ENCODE measurements at regions not wholly inside any gene's neighbourhood (a gene's known extent, or its start where the extent isn't known, plus 50 kb on each side); places are given as distances from the start of the nearest gene placed in this dataset.
"Not testable (repeated sequence)": the region's sequence is repeated elsewhere in the genome, so short reads cannot be mapped to it uniquely, and the experiment has no call there.

DNA sequence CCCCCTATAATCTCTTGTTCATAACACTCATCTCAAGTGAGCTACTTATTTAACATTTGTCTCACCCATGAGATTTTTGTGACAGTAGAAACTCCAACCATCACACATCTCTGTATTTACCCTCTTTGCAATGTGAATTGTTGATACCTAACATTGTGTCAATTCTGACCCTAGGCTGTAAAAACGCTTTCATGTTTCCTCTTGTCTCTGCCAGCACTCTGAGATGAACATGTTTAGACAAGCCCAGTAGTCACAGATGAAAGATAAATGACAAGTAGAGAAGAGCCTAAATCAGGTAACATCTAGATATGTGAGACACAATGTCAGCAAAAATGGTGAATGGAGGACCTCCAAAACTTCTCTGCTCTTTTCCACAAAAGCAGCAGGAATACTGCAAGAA, 1254.5 kb upstream of the GOT2 start:
- Histone ChIP-seq H3K9ac (ENCODE audit: low read depth in 1 of 2, low read length in 2 of 2) (no peak overlapping the region), H3K4me1 (ENCODE audit: control insufficient read depth in 2 of 2, insufficient read depth in 2 of 2, low read length in 2 of 2) (no peaks in the 10 kb centered on the region), H3K27me3 (ENCODE audit: control insufficient read depth in 2 of 2, insufficient read depth in 2 of 2, low read length in 2 of 2) (no peaks in the 10 kb centered on the region), H3K27ac (ENCODE audit: low read depth in 2 of 2, low read length in 2 of 2) (no peak overlapping the region), H3K4me3 (ENCODE audit: low read length in 2 of 2) (no peak overlapping the region), H3K9me3 (ENCODE audit: control insufficient read depth in 2 of 2, low read length in 2 of 2) (peaks cover 2 to 5% of the 10 kb centered on the region in 2 donors), H3K36me3 (ENCODE audit: control insufficient read depth in 2 of 2, insufficient read depth in 2 of 2, low read length in 2 of 2) (no peaks in the 10 kb centered on the region)

DNA sequence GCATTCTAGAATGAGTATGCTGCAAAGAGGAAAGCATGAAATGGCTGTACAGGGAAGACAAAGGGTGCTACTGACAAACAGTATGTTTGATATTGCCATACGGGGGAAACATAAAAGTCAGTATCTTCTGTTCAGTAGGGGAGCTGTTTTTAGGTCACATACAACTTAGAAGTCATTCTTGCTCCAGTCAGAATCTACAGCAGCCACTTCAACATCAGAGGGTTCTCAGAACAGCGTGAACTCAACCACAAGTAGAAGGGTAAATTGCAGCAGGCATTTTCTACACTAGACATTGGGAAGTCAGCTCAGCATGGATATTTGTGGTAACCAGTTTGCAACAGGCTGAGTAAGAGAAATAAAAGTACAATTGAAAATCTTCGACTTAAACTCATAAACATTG, 1241.8 kb upstream of the GOT2 start:
- no peaks in the 10 kb centered on the region for H3K4me1 ChIP-seq (ENCODE audit: control insufficient read depth in 2 of 2, insufficient read depth in 2 of 2, low read length in 2 of 2)
- H3K4me3 ChIP-seq (ENCODE audit: low read length in 2 of 2) = no peak overlapping the region
- no peak overlapping the region for H3K27ac ChIP-seq (ENCODE audit: low read depth in 2 of 2, low read length in 2 of 2)
- H3K9ac ChIP-seq (ENCODE audit: low read depth in 1 of 2, low read length in 2 of 2) = no peak overlapping the region
- peaks cover 0 to 2% of the 10 kb centered on the region in 2 donors for H3K9me3 ChIP-seq (ENCODE audit: control insufficient read depth in 2 of 2, low read length in 2 of 2)
- no peaks in the 10 kb centered on the region for H3K27me3 ChIP-seq (ENCODE audit: control insufficient read depth in 2 of 2, insufficient read depth in 2 of 2, low read length in 2 of 2)
- H3K36me3 ChIP-seq (ENCODE audit: control insufficient read depth in 2 of 2, insufficient read depth in 2 of 2, low read length in 2 of 2) = no peaks in the 10 kb centered on the region

GRCh38 chr16:59973966-59974365, 1239.8 kb upstream of the GOT2 start:
- H3K9me3 ChIP-seq (ENCODE audit: control insufficient read depth in 2 of 2, low read length in 2 of 2) = peaks cover 0 to 2% of the 10 kb centered on the region in 2 donors

GRCh38 chr16:59971264-59971663, 1237.1 kb upstream of the GOT2 start:
- no peaks in the 10 kb centered on the region for H3K4me1 ChIP-seq (ENCODE audit: control insufficient read depth in 2 of 2, insufficient read depth in 2 of 2, low read length in 2 of 2)
- no peaks in the 10 kb centered on the region for H3K36me3 ChIP-seq (ENCODE audit: control insufficient read depth in 2 of 2, insufficient read depth in 2 of 2, low read length in 2 of 2)
- no peaks in the 10 kb centered on the region for H3K27me3 ChIP-seq (ENCODE audit: control insufficient read depth in 2 of 2, insufficient read depth in 2 of 2, low read length in 2 of 2)
- peaks cover 0 to 2% of the 10 kb centered on the region in 2 donors for H3K9me3 ChIP-seq (ENCODE audit: control insufficient read depth in 2 of 2, low read length in 2 of 2)
- no peak overlapping the region for H3K4me3 ChIP-seq (ENCODE audit: low read length in 2 of 2)
- no peak overlapping the region for H3K9ac ChIP-seq (ENCODE audit: low read depth in 1 of 2, low read length in 2 of 2)
- H3K27ac ChIP-seq (ENCODE audit: low read depth in 2 of 2, low read length in 2 of 2) = no peak overlapping the region

More at GRCh38 chr16:59973966-59974365, 1239.8 kb upstream of the GOT2 start:
- no peak overlapping the region for H3K9ac ChIP-seq (ENCODE audit: low read depth in 1 of 2, low read length in 2 of 2)
- no peak overlapping the region for H3K4me3 ChIP-seq (ENCODE audit: low read length in 2 of 2)
- H3K27ac ChIP-seq (ENCODE audit: low read depth in 2 of 2, low read length in 2 of 2) = no peak overlapping the region
- H3K27me3 ChIP-seq (ENCODE audit: control insufficient read depth in 2 of 2, insufficient read depth in 2 of 2, low read length in 2 of 2) = no peaks in the 10 kb centered on the region
- H3K4me1 ChIP-seq (ENCODE audit: control insufficient read depth in 2 of 2, insufficient read depth in 2 of 2, low read length in 2 of 2) = no peaks in the 10 kb centered on the region
- H3K36me3 ChIP-seq (ENCODE audit: control insufficient read depth in 2 of 2, insufficient read depth in 2 of 2, low read length in 2 of 2) = no peaks in the 10 kb centered on the region

DNA sequence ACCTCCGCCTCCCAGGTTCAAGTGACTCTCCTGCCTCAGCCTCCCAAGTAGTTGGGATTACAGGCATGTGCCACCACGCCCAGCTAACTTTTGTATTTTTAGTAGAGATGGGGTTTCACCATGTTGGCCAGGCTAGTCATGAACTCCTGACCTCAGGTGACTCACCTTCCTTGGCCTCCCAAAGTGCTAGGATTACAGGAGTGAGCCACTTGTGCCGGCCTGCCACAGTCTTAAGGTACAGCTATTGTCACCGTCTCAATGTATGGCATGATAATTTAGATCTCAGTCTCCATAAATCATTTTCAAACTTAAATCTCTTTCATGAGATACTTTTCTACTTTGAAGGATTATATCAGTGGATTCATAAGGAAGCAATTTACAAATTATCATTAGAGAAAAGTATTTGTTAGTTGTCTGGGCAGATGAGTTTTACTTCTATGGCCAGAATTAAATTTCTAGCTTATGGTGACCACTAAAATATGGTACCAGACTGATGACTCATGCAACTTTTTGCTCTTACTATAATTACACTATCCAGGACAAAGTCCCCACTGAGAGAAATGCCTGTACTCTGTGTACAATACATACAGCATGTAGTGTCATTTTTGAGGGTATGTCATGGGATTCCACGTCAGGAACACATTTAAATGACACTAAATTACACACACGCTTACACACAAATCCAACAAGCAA, 1230.3 kb upstream of the GOT2 start:
- no peaks in the 10 kb centered on the region for H3K4me1 ChIP-seq (ENCODE audit: control insufficient read depth in 2 of 2, insufficient read depth in 2 of 2, low read length in 2 of 2)
- no peaks in the 10 kb centered on the region for H3K27me3 ChIP-seq (ENCODE audit: control insufficient read depth in 2 of 2, insufficient read depth in 2 of 2, low read length in 2 of 2)
- no peak overlapping the region for H3K27ac ChIP-seq (ENCODE audit: low read depth in 2 of 2, low read length in 2 of 2)

DNA sequence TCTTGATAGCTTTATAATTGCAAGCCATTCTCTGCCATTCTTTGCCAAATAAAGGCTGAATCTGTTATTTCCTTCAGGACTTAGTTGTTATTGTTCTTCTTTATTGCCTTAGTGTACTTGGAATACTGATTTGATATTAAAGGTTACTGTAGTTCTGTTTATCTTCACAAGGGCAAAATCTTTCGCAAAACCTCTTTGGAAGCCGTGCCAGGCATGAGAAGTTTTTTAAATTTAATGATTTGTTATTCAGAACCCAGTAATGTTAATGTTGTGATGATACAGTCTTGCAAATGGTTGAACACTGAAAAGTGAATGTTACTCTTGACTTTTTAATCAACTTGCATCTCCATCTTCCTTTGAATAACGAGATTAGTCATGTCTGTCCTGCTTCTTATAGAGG, 1225.2 kb upstream of the GOT2 start:
- H3K4me3 ChIP-seq (ENCODE audit: low read length in 2 of 2) = no peak overlapping the region
- no peak overlapping the region for H3K9ac ChIP-seq (ENCODE audit: low read depth in 1 of 2, low read length in 2 of 2)
- H3K27ac ChIP-seq (ENCODE audit: low read depth in 2 of 2, low read length in 2 of 2) = no peak overlapping the region
- no peaks in the 10 kb centered on the region for H3K27me3 ChIP-seq (ENCODE audit: control insufficient read depth in 2 of 2, insufficient read depth in 2 of 2, low read length in 2 of 2)
- no peaks in the 10 kb centered on the region for H3K9me3 ChIP-seq (ENCODE audit: control insufficient read depth in 2 of 2, low read length in 2 of 2)
- H3K36me3 ChIP-seq (ENCODE audit: control insufficient read depth in 2 of 2, insufficient read depth in 2 of 2, low read length in 2 of 2) = no peaks in the 10 kb centered on the region
- no peaks in the 10 kb centered on the region for H3K4me1 ChIP-seq (ENCODE audit: control insufficient read depth in 2 of 2, insufficient read depth in 2 of 2, low read length in 2 of 2)

More for the DNA sequence above, 1230.3 kb upstream of the GOT2 start:
- Histone ChIP-seq H3K9ac (ENCODE audit: low read depth in 1 of 2, low read length in 2 of 2) (no peak overlapping the region), H3K9me3 (ENCODE audit: control insufficient read depth in 2 of 2, low read length in 2 of 2) (no peaks in the 10 kb centered on the region), H3K36me3 (ENCODE audit: control insufficient read depth in 2 of 2, insufficient read depth in 2 of 2, low read length in 2 of 2) (no peaks in the 10 kb centered on the region), H3K4me3 (ENCODE audit: low read length in 2 of 2) (no peak overlapping the region)

DNA sequence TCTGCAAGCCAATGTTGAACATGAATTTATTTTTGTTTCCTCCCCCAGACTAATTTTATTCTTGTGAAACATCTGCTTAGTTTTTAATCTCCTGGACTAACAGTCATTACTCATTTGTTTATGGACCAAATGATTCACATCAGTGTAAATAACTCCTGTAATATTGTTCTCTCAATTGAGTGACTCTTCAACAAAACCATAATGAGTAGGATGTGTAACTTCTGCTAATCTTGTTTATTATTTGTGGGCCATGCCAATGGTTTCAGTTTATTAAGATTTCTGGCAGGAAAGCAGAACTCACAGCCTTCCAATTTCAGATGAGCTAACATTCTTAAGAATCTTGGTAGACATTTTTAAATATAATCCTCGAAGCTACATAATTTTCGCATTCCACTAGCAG, 1216.3 kb upstream of the GOT2 start:
- Histone ChIP-seq H3K27me3 (ENCODE audit: control insufficient read depth in 2 of 2, insufficient read depth in 2 of 2, low read length in 2 of 2) (no peaks in the 10 kb centered on the region), H3K36me3 (ENCODE audit: control insufficient read depth in 2 of 2, insufficient read depth in 2 of 2, low read length in 2 of 2) (no peaks in the 10 kb centered on the region), H3K4me3 (ENCODE audit: low read length in 2 of 2) (no peak overlapping the region), H3K9ac (ENCODE audit: low read depth in 1 of 2, low read length in 2 of 2) (no peak overlapping the region), H3K4me1 (ENCODE audit: control insufficient read depth in 2 of 2, insufficient read depth in 2 of 2, low read length in 2 of 2) (no peaks in the 10 kb centered on the region), H3K27ac (ENCODE audit: low read depth in 2 of 2, low read length in 2 of 2) (no peak overlapping the region), H3K9me3 (ENCODE audit: control insufficient read depth in 2 of 2, low read length in 2 of 2) (no peaks in the 10 kb centered on the region)

DNA sequence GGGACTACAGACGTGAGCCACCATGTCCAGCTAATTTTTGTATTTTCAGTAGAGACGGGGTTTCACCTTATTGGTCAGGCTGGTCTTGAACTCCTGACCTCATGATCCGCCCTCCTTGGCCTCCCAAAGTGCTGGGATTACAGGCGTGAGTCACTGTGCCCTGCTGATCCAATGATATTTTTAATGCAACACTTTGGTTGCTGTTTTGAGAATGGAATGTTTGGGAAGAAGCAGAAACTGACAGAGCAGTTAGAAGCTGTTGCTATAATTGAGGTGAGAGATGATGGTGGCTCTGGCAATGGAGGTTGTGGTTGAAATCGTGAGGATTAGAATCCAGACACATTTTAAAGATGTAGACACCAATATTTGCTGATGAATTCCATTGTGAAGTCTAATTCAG, 1209.9 kb upstream of the GOT2 start:
- H3K9ac ChIP-seq (ENCODE audit: low read depth in 1 of 2, low read length in 2 of 2); H3K27me3 ChIP-seq (ENCODE audit: control insufficient read depth in 2 of 2, insufficient read depth in 2 of 2, low read length in 2 of 2); H3K9me3 ChIP-seq (ENCODE audit: control insufficient read depth in 2 of 2, low read length in 2 of 2); H3K36me3 ChIP-seq (ENCODE audit: control insufficient read depth in 2 of 2, insufficient read depth in 2 of 2, low read length in 2 of 2); H3K4me1 ChIP-seq (ENCODE audit: control insufficient read depth in 2 of 2, insufficient read depth in 2 of 2, low read length in 2 of 2); H3K4me3 ChIP-seq (ENCODE audit: low read length in 2 of 2); H3K27ac ChIP-seq (ENCODE audit: low read depth in 2 of 2, low read length in 2 of 2): not testable (repeated sequence)

DNA sequence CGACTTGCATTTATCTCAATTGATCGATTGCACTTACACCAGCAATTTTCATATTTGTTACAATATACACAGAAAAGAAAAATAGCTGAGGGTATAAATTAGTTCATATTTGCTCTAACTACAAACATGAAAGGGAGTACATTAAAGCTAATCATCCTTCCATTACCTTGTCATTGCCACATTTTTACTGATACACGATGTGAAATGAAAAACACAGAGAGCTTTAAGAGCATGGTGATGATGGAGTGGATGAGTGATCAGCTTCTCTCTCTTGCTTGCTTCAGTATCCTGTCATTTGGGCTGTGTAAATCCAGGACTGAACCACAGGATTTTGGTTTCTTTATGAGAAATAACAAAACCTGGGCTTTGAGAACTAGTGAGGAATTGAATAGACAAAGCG, 1207.5 kb upstream of the GOT2 start:
- Histone ChIP-seq H3K9ac (ENCODE audit: low read depth in 1 of 2, low read length in 2 of 2) (no peak overlapping the region), H3K36me3 (ENCODE audit: control insufficient read depth in 2 of 2, insufficient read depth in 2 of 2, low read length in 2 of 2) (no peaks in the 10 kb centered on the region), H3K9me3 (ENCODE audit: control insufficient read depth in 2 of 2, low read length in 2 of 2) (peaks cover 3% of the 10 kb centered on the region in 2 donors), H3K27me3 (ENCODE audit: control insufficient read depth in 2 of 2, insufficient read depth in 2 of 2, low read length in 2 of 2) (no peaks in the 10 kb centered on the region), H3K4me3 (ENCODE audit: low read length in 2 of 2) (no peak overlapping the region), H3K27ac (ENCODE audit: low read depth in 2 of 2, low read length in 2 of 2) (no peak overlapping the region), H3K4me1 (ENCODE audit: control insufficient read depth in 2 of 2, insufficient read depth in 2 of 2, low read length in 2 of 2) (no peaks in the 10 kb centered on the region)

DNA sequence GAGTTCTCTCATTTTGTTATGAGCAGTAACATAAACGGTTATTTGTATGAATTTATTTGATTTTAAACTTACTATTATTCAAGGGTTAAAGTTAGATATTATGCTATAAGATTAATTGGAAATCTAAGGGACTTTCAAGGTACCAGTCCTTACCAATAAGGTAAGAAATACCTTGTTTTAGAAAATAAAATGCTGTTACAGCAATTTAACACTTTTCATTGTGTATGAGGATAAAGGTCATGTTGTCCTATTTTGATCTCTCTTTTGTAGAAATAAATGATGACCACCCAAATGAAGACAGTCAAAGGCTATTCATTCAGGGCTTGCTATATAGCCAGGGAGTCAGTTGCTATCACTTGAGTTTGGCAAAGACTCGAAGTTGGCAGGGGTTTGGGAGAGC, 1185.9 kb upstream of the GOT2 start:
- H3K4me3 ChIP-seq (ENCODE audit: low read length in 2 of 2) = no peak overlapping the region
- no peaks in the 10 kb centered on the region for H3K4me1 ChIP-seq (ENCODE audit: control insufficient read depth in 2 of 2, insufficient read depth in 2 of 2, low read length in 2 of 2)
- H3K27ac ChIP-seq (ENCODE audit: low read depth in 2 of 2, low read length in 2 of 2) = no peak overlapping the region
- H3K36me3 ChIP-seq (ENCODE audit: control insufficient read depth in 2 of 2, insufficient read depth in 2 of 2, low read length in 2 of 2) = no peaks in the 10 kb centered on the region
- H3K9me3 ChIP-seq (ENCODE audit: control insufficient read depth in 2 of 2, low read length in 2 of 2) = peaks cover 0 to 2% of the 10 kb centered on the region in 2 donors
- no peaks in the 10 kb centered on the region for H3K27me3 ChIP-seq (ENCODE audit: control insufficient read depth in 2 of 2, insufficient read depth in 2 of 2, low read length in 2 of 2)
- no peak overlapping the region for H3K9ac ChIP-seq (ENCODE audit: low read depth in 1 of 2, low read length in 2 of 2)

DNA sequence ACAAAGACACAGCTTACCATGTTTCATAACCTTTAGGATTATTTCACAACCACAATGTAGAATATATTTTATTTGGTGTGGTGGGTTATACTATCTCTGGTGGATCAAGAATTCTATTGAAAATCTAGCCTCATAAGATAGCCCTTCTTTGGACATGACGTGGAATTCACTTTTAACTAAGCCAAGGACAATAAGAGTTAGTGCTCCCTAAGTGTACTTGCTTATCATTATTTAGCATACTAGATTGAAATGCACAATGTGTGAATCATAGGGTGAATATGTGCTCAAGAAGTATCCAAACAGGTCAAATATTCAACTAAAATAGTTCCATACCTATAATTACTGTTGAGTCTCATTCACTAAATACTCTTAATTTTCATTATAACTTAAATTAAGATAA, 1179.5 kb upstream of the GOT2 start:
- H3K27me3 ChIP-seq (ENCODE audit: control insufficient read depth in 2 of 2, insufficient read depth in 2 of 2, low read length in 2 of 2) = no peaks in the 10 kb centered on the region
- no peak overlapping the region for H3K9ac ChIP-seq (ENCODE audit: low read depth in 1 of 2, low read length in 2 of 2)
- H3K9me3 ChIP-seq (ENCODE audit: control insufficient read depth in 2 of 2, low read length in 2 of 2) = no peaks in the 10 kb centered on the region
- no peak overlapping the region for H3K4me3 ChIP-seq (ENCODE audit: low read length in 2 of 2)
- no peaks in the 10 kb centered on the region for H3K36me3 ChIP-seq (ENCODE audit: control insufficient read depth in 2 of 2, insufficient read depth in 2 of 2, low read length in 2 of 2)
- no peaks in the 10 kb centered on the region for H3K4me1 ChIP-seq (ENCODE audit: control insufficient read depth in 2 of 2, insufficient read depth in 2 of 2, low read length in 2 of 2)
- no peak overlapping the region for H3K27ac ChIP-seq (ENCODE audit: low read depth in 2 of 2, low read length in 2 of 2)

Measured in mucosa of rectum (tissue), 2 donors.